ENCODE measurements at regions not wholly inside any gene's neighbourhood (a gene's known extent, or its start where the extent isn't known, plus 50 kb on each side); places are given as distances from the start of the nearest gene placed in this dataset.
"Not testable (repeated sequence)": the region's sequence is repeated elsewhere in the genome, so short reads cannot be mapped to it uniquely, and the experiment has no call there.

GRCh38 chr1:118564961-118565703 is 380.1 kb upstream of the SPAG17 start:
- Histone ChIP-seq H3K36me3 (ENCODE audit: control insufficient read depth, insufficient read depth, low read length) (no peaks in the 10 kb centered on the region), H3K9ac (ENCODE audit: low read length) (no peak overlapping the region), H3K27me3 (ENCODE audit: control insufficient read depth, insufficient read depth, low read length) (no peaks in the 10 kb centered on the region), H3K4me3 (ENCODE audit: low read depth, low read length) (no peak overlapping the region), H3K27ac (ENCODE audit: low read depth, low read length) (no peak overlapping the region), H3K4me1 (ENCODE audit: control insufficient read depth, insufficient read depth, low read length) (peaks cover 8% of the 10 kb centered on the region; the same call in 1 of the 2 replicates), H3K9me3 (ENCODE audit: control insufficient read depth, insufficient read depth, low read depth, low read length) (no peaks in the 10 kb centered on the region)

GRCh38 chr1:118563981-118564951 is 379.2 kb upstream of the SPAG17 start:
- H3K27ac ChIP-seq (ENCODE audit: low read depth, low read length), result no peak overlapping the region
- no peaks in the 10 kb centered on the region for H3K27me3 ChIP-seq (ENCODE audit: control insufficient read depth, insufficient read depth, low read length)
- H3K36me3 ChIP-seq (ENCODE audit: control insufficient read depth, insufficient read depth, low read length), result no peaks in the 10 kb centered on the region
- no peak overlapping the region for H3K4me3 ChIP-seq (ENCODE audit: low read depth, low read length)
- no peaks in the 10 kb centered on the region for H3K9me3 ChIP-seq (ENCODE audit: control insufficient read depth, insufficient read depth, low read depth, low read length)
- H3K9ac ChIP-seq (ENCODE audit: low read length), result no peak overlapping the region
- peaks cover 8% of the 10 kb centered on the region; the same call in 1 of the 2 replicates for H3K4me1 ChIP-seq (ENCODE audit: control insufficient read depth, insufficient read depth, low read length)

- H3K4me1 ChIP-seq (ENCODE audit: control insufficient read depth, insufficient read depth, low read length), result no peaks in the 10 kb centered on the region
- no peak overlapping the region for H3K27ac ChIP-seq (ENCODE audit: low read depth, low read length)
- H3K27me3 ChIP-seq (ENCODE audit: control insufficient read depth, insufficient read depth, low read length), result no peaks in the 10 kb centered on the region
- no peaks in the 10 kb centered on the region for H3K9me3 ChIP-seq (ENCODE audit: control insufficient read depth, insufficient read depth, low read depth, low read length)
- H3K4me3 ChIP-seq (ENCODE audit: low read depth, low read length), result no peak overlapping the region
- no peak overlapping the region for H3K9ac ChIP-seq (ENCODE audit: low read length)
- H3K36me3 ChIP-seq (ENCODE audit: control insufficient read depth, insufficient read depth, low read length), result no peaks in the 10 kb centered on the region
Measured at GRCh38 chr1:118558933-118559332, 373.9 kb upstream of the SPAG17 start.

GRCh38 chr1:118556936-118557335 is 371.9 kb upstream of the SPAG17 start:
- Histone ChIP-seq H3K9me3 (ENCODE audit: control insufficient read depth, insufficient read depth, low read depth, low read length) (no peaks in the 10 kb centered on the region), H3K4me3 (ENCODE audit: low read depth, low read length) (no peak overlapping the region), H3K27ac (ENCODE audit: low read depth, low read length) (no peak overlapping the region), H3K9ac (ENCODE audit: low read length) (no peak overlapping the region), H3K4me1 (ENCODE audit: control insufficient read depth, insufficient read depth, low read length) (no peaks in the 10 kb centered on the region), H3K27me3 (ENCODE audit: control insufficient read depth, insufficient read depth, low read length) (no peaks in the 10 kb centered on the region), H3K36me3 (ENCODE audit: control insufficient read depth, insufficient read depth, low read length) (no peaks in the 10 kb centered on the region)

- H3K27me3 ChIP-seq (ENCODE audit: control insufficient read depth, insufficient read depth, low read length), result no peaks in the 10 kb centered on the region
- no peaks in the 10 kb centered on the region for H3K36me3 ChIP-seq (ENCODE audit: control insufficient read depth, insufficient read depth, low read length)
- no peak overlapping the region for H3K9ac ChIP-seq (ENCODE audit: low read length)
- H3K4me3 ChIP-seq (ENCODE audit: low read depth, low read length), result no peak overlapping the region
- H3K9me3 ChIP-seq (ENCODE audit: control insufficient read depth, insufficient read depth, low read depth, low read length), result no peaks in the 10 kb centered on the region
- no peaks in the 10 kb centered on the region for H3K4me1 ChIP-seq (ENCODE audit: control insufficient read depth, insufficient read depth, low read length)
- no peak overlapping the region for H3K27ac ChIP-seq (ENCODE audit: low read depth, low read length)
Measured at GRCh38 chr1:118555638-118556037, 370.6 kb upstream of the SPAG17 start.

GRCh38 chr1:118535901-118536300 is 350.9 kb upstream of the SPAG17 start:
- H3K9me3 ChIP-seq (ENCODE audit: control insufficient read depth, insufficient read depth, low read depth, low read length), result no peaks in the 10 kb centered on the region
- no peaks in the 10 kb centered on the region for H3K4me1 ChIP-seq (ENCODE audit: control insufficient read depth, insufficient read depth, low read length)
- H3K36me3 ChIP-seq (ENCODE audit: control insufficient read depth, insufficient read depth, low read length), result no peaks in the 10 kb centered on the region
- H3K27ac ChIP-seq (ENCODE audit: low read depth, low read length), result no peak overlapping the region
- no peak overlapping the region for H3K4me3 ChIP-seq (ENCODE audit: low read depth, low read length)
- no peak overlapping the region for H3K9ac ChIP-seq (ENCODE audit: low read length)
- no peaks in the 10 kb centered on the region for H3K27me3 ChIP-seq (ENCODE audit: control insufficient read depth, insufficient read depth, low read length)

- not testable (repeated sequence) for H3K4me3 ChIP-seq (ENCODE audit: low read depth, low read length); H3K9me3 ChIP-seq (ENCODE audit: control insufficient read depth, insufficient read depth, low read depth, low read length); H3K27me3 ChIP-seq (ENCODE audit: control insufficient read depth, insufficient read depth, low read length); H3K27ac ChIP-seq (ENCODE audit: low read depth, low read length); H3K9ac ChIP-seq (ENCODE audit: low read length); H3K36me3 ChIP-seq (ENCODE audit: control insufficient read depth, insufficient read depth, low read length); H3K4me1 ChIP-seq (ENCODE audit: control insufficient read depth, insufficient read depth, low read length)
Measured at GRCh38 chr1:118511922-118512321, 326.9 kb upstream of the SPAG17 start.

GRCh38 chr1:118504867-118505266 is 319.8 kb upstream of the SPAG17 start:
- Histone ChIP-seq H3K4me3 (ENCODE audit: low read depth, low read length) (no peak overlapping the region), H3K9me3 (ENCODE audit: control insufficient read depth, insufficient read depth, low read depth, low read length) (no peaks in the 10 kb centered on the region), H3K27me3 (ENCODE audit: control insufficient read depth, insufficient read depth, low read length) (no peaks in the 10 kb centered on the region)

GRCh38 chr1:118504221-118504644 is 319.2 kb upstream of the SPAG17 start:
- Histone ChIP-seq H3K36me3 (ENCODE audit: control insufficient read depth, insufficient read depth, low read length) (no peaks in the 10 kb centered on the region), H3K27me3 (ENCODE audit: control insufficient read depth, insufficient read depth, low read length) (no peaks in the 10 kb centered on the region), H3K9ac (ENCODE audit: low read length) (no peak overlapping the region), H3K9me3 (ENCODE audit: control insufficient read depth, insufficient read depth, low read depth, low read length) (no peaks in the 10 kb centered on the region), H3K4me3 (ENCODE audit: low read depth, low read length) (no peak overlapping the region), H3K27ac (ENCODE audit: low read depth, low read length) (no peak overlapping the region), H3K4me1 (ENCODE audit: control insufficient read depth, insufficient read depth, low read length) (peaks cover 10% of the 10 kb centered on the region)

More at GRCh38 chr1:118504867-118505266, 319.8 kb upstream of the SPAG17 start:
- H3K36me3 ChIP-seq (ENCODE audit: control insufficient read depth, insufficient read depth, low read length), result no peaks in the 10 kb centered on the region
- H3K4me1 ChIP-seq (ENCODE audit: control insufficient read depth, insufficient read depth, low read length), result peaks cover 10% of the 10 kb centered on the region
- H3K9ac ChIP-seq (ENCODE audit: low read length), result no peak overlapping the region
- H3K27ac ChIP-seq (ENCODE audit: low read depth, low read length), result no peak overlapping the region

GRCh38 chr1:118503752-118504151 is 318.7 kb upstream of the SPAG17 start:
- H3K36me3 ChIP-seq (ENCODE audit: control insufficient read depth, insufficient read depth, low read length), result no peaks in the 10 kb centered on the region

GRCh38 chr1:118494998-118495397 is 310.0 kb upstream of the SPAG17 start:
- Histone ChIP-seq H3K27me3 (ENCODE audit: control insufficient read depth, insufficient read depth, low read length) (no peaks in the 10 kb centered on the region), H3K4me3 (ENCODE audit: low read depth, low read length) (no peak overlapping the region), H3K9me3 (ENCODE audit: control insufficient read depth, insufficient read depth, low read depth, low read length) (no peaks in the 10 kb centered on the region), H3K36me3 (ENCODE audit: control insufficient read depth, insufficient read depth, low read length) (no peaks in the 10 kb centered on the region), H3K9ac (ENCODE audit: low read length) (no peak overlapping the region), H3K27ac (ENCODE audit: low read depth, low read length) (no peak overlapping the region), H3K4me1 (ENCODE audit: control insufficient read depth, insufficient read depth, low read length) (no peaks in the 10 kb centered on the region)

More at GRCh38 chr1:118503752-118504151, 318.7 kb upstream of the SPAG17 start:
- Histone ChIP-seq H3K4me3 (ENCODE audit: low read depth, low read length) (no peak overlapping the region), H3K4me1 (ENCODE audit: control insufficient read depth, insufficient read depth, low read length) (peaks cover 10% of the 10 kb centered on the region), H3K9ac (ENCODE audit: low read length) (no peak overlapping the region), H3K9me3 (ENCODE audit: control insufficient read depth, insufficient read depth, low read depth, low read length) (no peaks in the 10 kb centered on the region), H3K27me3 (ENCODE audit: control insufficient read depth, insufficient read depth, low read length) (no peaks in the 10 kb centered on the region), H3K27ac (ENCODE audit: low read depth, low read length) (no peak overlapping the region)

All from HUES6 (cell line).